ENCODE measurements at regions not wholly inside any gene's neighbourhood (a gene's known extent, or its start where the extent isn't known, plus 50 kb on each side); places are given as distances from the start of the nearest gene placed in this dataset.

DNA sequence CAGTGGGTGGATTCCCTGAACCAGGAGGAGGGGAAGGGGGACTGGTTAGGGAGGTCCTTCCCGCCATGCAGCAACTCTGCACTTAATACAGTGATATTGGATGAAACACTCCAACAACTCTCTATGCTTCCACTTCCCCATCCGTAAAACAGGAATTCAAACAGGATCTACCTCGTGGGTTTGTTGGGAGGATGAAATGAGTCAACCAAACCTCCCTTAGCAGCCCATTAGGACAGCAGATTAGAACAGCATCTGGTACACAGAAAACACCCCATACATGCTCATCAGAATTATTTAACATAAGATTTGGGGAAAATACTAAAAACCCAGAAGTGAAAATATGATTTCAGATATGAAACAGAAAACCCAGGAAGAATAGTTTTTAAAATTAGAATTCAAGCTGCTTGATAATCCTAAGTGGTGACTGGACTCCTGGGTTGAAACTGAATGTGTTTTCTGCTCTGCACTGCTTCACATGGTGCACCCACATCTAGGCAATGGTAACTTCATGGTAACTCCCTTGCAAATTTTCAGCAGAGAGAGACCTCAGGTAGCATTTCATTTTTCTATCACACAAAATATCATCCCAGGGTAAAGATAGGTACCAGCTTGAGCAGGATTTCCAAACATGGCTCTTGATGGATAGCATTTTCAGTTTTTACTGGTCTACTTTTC, 326.8 kb upstream of the FRG2C start (continued):
- TF ChIP-seq, protein P1, sequence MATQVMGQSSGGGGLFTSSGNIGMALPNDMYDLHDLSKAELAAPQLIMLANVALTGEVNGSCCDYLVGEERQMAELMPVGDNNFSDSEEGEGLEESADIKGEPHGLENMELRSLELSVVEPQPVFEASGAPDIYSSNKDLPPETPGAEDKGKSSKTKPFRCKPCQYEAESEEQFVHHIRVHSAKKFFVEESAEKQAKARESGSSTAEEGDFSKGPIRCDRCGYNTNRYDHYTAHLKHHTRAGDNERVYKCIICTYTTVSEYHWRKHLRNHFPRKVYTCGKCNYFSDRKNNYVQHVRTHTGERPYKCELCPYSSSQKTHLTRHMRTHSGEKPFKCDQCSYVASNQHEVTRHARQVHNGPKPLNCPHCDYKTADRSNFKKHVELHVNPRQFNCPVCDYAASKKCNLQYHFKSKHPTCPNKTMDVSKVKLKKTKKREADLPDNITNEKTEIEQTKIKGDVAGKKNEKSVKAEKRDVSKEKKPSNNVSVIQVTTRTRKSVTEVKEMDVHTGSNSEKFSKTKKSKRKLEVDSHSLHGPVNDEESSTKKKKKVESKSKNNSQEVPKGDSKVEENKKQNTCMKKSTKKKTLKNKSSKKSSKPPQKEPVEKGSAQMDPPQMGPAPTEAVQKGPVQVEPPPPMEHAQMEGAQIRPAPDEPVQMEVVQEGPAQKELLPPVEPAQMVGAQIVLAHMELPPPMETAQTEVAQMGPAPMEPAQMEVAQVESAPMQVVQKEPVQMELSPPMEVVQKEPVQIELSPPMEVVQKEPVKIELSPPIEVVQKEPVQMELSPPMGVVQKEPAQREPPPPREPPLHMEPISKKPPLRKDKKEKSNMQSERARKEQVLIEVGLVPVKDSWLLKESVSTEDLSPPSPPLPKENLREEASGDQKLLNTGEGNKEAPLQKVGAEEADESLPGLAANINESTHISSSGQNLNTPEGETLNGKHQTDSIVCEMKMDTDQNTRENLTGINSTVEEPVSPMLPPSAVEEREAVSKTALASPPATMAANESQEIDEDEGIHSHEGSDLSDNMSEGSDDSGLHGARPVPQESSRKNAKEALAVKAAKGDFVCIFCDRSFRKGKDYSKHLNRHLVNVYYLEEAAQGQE (IDR thresholded peaks at IDR 0.05; ENCODE audit: low read depth): no peak
- no peak for TF ChIP-seq CBX3 (IDR thresholded peaks at IDR 0.05; ENCODE audit: low read depth)
- no peak for TF ChIP-seq ZFX (IDR thresholded peaks at IDR 0.05)
- TF ChIP-seq, protein P2, sequence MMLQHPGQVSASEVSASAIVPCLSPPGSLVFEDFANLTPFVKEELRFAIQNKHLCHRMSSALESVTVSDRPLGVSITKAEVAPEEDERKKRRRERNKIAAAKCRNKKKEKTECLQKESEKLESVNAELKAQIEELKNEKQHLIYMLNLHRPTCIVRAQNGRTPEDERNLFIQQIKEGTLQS (IDR thresholded peaks at IDR 0.05): no peak
- no peak for TF ChIP-seq POLR2A (IDR thresholded peaks at IDR 0.05; ENCODE audit: borderline replicate concordance, extremely low read depth, insufficient read depth, insufficient read length)
- no peak for TF ChIP-seq JUND (IDR thresholded peaks at IDR 0.05)
- TF ChIP-seq SIN3A (IDR thresholded peaks at IDR 0.05; ENCODE audit: low read depth): no peak
- TF ChIP-seq ELF1 (IDR thresholded peaks at IDR 0.05; ENCODE audit: borderline replicate concordance, low read depth): no peak

DNA sequence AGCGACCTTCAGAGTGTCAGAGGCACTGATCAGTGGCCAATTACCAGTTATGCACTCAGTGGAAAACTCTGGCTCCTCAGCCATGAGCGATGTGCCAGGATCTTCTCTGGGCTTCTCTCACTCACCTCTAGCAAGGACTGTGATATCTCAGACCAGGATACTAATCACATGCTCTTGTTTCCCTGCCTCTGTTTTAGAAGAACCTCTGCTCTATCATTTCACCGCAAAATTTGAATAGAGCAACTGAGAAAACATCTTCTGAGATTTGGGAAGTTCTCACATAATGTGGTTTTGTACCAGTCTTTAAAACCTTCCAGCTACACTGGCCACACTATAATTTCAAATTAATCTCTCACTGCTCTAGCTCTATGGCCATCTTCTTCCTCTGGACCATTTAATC, 325.8 kb upstream of the FRG2C start:
- ChIA-PET RAD21 (ENCODE audit: low non-redundant PET in 1 of 2, low total read pairs in 2 of 2, uncharacterized antibody in 2 of 2, unreplicated experiment in 2 of 2) (no interaction called here), CTCF (no interaction called here), POLR2A (no interaction called here)
- Histone ChIP-seq H4K20me1 (ENCODE audit: insufficient read depth) (no peaks in the 10 kb centered on the region), H3K79me2 (ENCODE audit: insufficient read depth, low read length) (no peaks in the 10 kb centered on the region), H2AFZ (ENCODE audit: low read depth, low read length, poor library complexity, severe bottlenecking) (no peak overlapping the region), H3K4me2 (ENCODE audit: low read length) (no peak overlapping the region), H3K36me3 (ENCODE audit: control insufficient read depth in 1 of 2, insufficient read depth in 2 of 2, low read length in 2 of 2) (no peaks in the 10 kb centered on the region), H3K27me3 (ENCODE audit: insufficient read depth, low read length) (peaks cover 17% of the 10 kb centered on the region), H3K27ac (ENCODE audit: low read depth, low read length) (no peak overlapping the region), H3K9me3 (ENCODE audit: control insufficient read depth in 1 of 2, insufficient read depth in 1 of 2, low read depth in 1 of 2, low read length in 2 of 2) (no peaks in the 10 kb centered on the region), H3K4me3 (replicated peaks in 1 of 2; ENCODE audit: low read depth in 1 of 2, low read length in 2 of 2) (no peak overlapping the region), H3K9ac (ENCODE audit: low read length) (no peak overlapping the region), H3K9me2 (ENCODE audit: insufficient read depth) (no peaks in the 10 kb centered on the region), H3K4me1 (ENCODE audit: control insufficient read depth in 1 of 2, insufficient read depth in 2 of 2, low read length in 2 of 2) (no peaks in the 10 kb centered on the region)
- intact Hi-C loops (cut with micrococcal nuclease): no loop called here
- ATAC-seq (no peak), DNase-seq (ENCODE audit: low read depth, low spot score) (no peak)
- no TSS peak for BruUV-seq (replicated peaks)
- TF ChIP-seq ZFX (IDR thresholded peaks at IDR 0.05) (no peak), TCF7L2 (IDR thresholded peaks at IDR 0.05; ENCODE audit: borderline replicate concordance, extremely low read depth, insufficient read depth, insufficient read length) (no peak), EGR1 (IDR thresholded peaks at IDR 0.05; ENCODE audit: low read depth) (no peak), RAD21 (IDR thresholded peaks at IDR 0.05; ENCODE audit: low read depth) (no peak), POLR2AphosphoS5 (IDR thresholded peaks at IDR 0.05; ENCODE audit: low read depth, low read length) (no peak), CBX3 (IDR thresholded peaks at IDR 0.05; ENCODE audit: low read depth) (no peak), CEBPB (IDR thresholded peaks at IDR 0.05; ENCODE audit: low read depth) (no peak), SP1 (IDR thresholded peaks at IDR 0.05; ENCODE audit: low read depth) (no peak), ZNF274 (IDR thresholded peaks at IDR 0.05; ENCODE audit: low read depth, low read length) (no peak), EZH2 (IDR thresholded peaks at IDR 0.05) (no peak), SRF (IDR thresholded peaks at IDR 0.05; ENCODE audit: low read depth) (no peak), JUND (IDR thresholded peaks at IDR 0.05) (no peak)
- TF ChIP-seq, protein P3, sequence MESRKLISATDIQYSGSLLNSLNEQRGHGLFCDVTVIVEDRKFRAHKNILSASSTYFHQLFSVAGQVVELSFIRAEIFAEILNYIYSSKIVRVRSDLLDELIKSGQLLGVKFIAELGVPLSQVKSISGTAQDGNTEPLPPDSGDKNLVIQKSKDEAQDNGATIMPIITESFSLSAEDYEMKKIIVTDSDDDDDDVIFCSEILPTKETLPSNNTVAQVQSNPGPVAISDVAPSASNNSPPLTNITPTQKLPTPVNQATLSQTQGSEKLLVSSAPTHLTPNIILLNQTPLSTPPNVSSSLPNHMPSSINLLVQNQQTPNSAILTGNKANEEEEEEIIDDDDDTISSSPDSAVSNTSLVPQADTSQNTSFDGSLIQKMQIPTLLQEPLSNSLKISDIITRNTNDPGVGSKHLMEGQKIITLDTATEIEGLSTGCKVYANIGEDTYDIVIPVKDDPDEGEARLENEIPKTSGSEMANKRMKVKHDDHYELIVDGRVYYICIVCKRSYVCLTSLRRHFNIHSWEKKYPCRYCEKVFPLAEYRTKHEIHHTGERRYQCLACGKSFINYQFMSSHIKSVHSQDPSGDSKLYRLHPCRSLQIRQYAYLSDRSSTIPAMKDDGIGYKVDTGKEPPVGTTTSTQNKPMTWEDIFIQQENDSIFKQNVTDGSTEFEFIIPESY (IDR thresholded peaks at IDR 0.05; ENCODE audit: extremely low read depth, insufficient replicate concordance, low read length): no peak
- TF ChIP-seq, protein P4, sequence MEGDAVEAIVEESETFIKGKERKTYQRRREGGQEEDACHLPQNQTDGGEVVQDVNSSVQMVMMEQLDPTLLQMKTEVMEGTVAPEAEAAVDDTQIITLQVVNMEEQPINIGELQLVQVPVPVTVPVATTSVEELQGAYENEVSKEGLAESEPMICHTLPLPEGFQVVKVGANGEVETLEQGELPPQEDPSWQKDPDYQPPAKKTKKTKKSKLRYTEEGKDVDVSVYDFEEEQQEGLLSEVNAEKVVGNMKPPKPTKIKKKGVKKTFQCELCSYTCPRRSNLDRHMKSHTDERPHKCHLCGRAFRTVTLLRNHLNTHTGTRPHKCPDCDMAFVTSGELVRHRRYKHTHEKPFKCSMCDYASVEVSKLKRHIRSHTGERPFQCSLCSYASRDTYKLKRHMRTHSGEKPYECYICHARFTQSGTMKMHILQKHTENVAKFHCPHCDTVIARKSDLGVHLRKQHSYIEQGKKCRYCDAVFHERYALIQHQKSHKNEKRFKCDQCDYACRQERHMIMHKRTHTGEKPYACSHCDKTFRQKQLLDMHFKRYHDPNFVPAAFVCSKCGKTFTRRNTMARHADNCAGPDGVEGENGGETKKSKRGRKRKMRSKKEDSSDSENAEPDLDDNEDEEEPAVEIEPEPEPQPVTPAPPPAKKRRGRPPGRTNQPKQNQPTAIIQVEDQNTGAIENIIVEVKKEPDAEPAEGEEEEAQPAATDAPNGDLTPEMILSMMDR (IDR thresholded peaks at IDR 0.05 in 2 of 3, conservative IDR thresholded peaks at IDR 0.05 in 1 of 3; ENCODE audit: borderline replicate concordance in 1 of 3, insufficient read depth in 1 of 3, low read depth in 2 of 3, low read length in 2 of 3): no peak

All from HCT116 (cell line).